ENCODE measurements at regions not wholly inside any gene's neighbourhood (a gene's known extent, or its start where the extent isn't known, plus 50 kb on each side); places are given as distances from the start of the nearest gene placed in this dataset.

DNA sequence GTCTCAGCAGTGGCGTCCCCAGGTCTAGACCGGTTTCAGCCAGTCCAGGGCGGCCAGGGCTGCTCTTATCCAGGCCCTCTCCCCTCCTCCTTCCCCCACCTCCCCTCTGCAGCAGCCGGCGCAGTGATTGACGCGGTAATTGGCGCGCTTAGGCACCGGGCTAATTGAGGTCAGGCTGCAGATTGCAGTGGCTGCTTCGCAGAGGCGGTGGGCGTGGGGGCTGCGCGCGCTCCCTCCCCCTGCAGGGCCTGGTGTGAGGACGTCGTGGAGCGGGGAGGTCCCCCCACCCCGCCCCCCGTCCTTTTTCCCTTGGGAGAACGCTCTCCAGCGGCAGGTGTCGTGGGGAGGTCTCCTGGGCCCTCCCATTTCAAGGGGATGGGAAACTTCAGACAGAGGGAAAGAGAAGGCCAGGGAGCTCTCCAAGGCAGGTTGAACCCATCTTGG, 70.4 kb upstream of the BLCAP start:
- DNase-seq, result no peak

DNA sequence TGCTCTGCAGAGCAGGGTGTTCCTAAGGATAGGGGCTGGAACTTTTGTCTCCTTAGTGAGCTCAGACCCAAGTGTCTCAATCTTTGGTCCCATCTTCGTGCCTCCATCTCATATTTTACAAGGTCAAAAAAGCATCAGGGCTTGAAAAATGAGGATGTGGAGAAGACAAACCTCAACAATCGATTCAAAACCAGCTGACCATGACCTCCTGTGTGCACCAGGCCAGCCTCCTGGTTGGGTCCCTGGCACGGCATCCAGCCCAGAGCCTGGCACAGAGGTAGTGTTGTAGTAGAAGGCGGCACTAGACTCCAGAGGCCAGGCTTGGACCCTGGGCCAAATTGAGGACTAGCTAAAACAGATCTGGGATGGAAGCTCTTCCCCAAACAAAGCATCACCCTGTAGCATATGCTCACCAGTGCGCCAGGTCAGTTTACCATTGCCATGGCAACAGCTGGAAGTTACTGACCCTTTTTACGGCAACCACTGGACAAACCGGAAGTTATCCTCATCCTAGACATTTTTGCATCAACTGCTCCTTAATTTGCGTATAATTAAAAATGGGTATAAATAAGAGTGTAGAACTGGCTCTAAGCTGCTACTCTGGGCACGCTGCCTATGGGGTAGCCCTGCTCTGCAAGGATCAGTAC, 69.3 kb upstream of the BLCAP start:
- no peak for DNase-seq

DNA sequence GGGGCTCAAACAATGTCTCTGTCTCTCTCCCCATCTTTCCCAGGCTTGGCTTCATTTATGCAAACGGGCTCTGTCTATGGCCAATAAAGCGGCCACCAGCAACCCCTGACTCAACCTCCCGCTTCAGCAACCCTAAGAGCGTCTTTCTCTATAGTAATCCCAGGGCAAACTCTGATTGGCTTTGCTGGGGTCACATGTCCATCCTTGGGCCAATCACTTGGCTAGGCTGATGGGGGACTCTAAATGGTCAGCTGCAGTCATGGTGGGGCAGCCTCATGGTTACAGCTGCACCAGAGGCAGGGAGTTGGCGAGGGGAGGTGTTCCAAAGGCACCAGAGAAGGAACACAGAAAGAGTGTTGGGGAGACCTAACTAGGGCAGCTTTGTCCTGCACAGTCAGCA, 68.5 kb upstream of the BLCAP start:
- DNase-seq, result no peak

DNA sequence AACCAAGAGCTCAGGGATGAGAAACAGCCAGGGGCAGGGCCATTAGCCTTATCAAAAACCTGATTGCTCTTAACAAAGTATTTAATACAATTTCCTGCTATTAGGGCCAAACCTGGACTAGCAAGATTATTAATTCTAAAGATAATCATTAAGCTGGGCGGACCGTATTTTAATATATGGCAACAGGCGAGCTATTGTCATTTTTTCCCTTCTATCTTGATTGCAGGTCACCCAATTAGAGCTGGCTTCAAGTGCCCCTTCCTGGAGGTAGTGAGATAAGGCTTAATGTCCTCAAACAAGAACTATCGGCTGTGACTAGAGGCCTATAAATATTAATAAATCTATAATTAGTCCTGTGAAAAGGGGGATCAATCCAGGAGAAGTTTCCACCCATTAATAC, 66.0 kb upstream of the BLCAP start:
- DNase-seq, result no peak

DNA sequence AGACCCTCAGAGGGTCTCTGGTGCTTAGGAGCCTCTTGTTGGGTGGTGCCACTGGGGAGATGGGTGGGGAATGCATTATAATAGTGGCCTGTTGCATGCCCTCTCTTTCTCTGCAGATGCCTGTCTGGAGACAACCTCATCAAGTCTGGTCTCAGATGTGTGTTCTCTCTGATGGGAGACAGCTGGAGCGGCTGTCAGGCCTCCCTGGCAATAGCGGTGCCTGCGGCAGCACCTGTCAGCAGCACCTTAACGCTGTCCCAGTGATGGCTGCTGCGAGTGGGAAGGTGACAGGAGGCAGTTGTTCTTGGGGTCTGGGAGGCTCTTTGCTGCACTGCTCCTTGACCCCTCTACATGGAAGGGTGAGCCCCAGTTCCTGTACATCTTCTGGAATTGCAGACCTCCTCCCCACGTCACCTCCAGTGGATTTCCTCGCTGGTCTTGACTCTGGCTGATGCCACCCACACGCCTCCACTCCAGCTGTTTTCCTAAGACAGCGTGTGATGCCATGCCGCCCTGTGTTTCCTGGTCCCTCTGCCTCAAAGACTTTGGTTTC, 63.3 kb upstream of the BLCAP start:
- DNase-seq, result no peak

DNA sequence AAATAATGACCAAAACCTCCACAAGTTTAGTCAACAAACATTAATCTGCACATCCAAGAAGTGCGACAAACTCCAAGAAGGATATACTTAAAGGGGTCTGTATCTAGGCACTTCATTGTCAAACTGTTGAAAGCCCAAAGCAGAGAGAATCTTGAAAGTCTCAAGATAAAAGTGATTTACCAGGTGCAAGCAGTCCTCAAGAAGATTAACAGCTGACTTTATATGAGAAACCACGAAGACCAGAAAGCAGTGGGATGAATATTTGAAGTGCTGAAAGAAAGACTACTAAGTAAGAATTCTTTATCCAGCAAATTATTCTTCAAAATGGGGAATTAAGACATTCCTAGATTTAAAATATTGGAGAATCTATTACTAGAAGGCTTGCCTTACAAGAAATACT, 58.4 kb upstream of the BLCAP start:
- DNase-seq, result no peak

DNA sequence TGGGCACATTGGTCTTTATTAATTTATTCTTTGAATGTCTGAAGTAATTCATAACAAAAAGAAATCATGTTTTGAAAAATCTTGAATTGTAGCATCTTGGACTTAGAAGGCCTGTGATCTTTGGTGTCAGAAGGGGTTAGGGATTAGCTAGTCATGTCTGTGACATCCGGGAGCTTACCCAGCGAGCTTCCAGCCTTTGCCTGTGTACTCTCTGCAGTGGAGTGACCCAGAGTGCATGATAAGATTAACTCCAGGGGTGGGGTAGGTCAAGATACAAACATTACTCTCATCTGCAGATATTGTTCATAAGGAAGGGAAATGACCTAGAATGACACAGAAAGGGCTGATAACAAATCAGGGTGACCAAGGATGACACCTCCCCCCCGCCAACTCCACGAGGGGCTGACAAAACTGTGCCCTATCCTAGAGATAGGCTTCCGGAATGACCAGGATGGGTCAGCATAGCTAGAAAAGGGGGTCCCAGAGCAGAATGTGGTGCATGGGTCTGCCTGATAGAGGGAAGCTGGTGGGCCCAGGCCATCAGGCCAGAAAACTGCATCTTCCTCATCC, 56.6 kb upstream of the BLCAP start:
- no peak for DNase-seq

DNA sequence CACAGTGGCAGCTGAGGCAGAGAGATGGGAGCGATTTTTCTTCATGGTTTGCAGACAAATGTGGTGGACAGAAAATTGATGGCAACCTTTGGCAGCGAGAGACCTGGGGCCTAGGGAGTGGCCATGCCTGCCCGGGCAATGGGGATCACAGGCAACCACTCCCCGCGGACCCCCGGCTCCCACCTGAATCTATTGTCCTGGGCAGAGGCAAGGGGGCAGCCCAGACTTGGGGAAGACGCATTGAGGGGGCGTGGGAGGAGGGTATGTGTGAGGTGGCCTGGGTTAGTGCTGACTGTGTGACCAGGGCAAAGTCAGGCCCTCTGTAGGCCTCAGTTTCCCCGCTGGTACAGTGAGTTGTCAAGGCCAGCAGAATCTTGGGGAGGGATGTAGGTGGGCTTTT, 53.6 kb upstream of the BLCAP start:
- DNase-seq, result no peak

DNA sequence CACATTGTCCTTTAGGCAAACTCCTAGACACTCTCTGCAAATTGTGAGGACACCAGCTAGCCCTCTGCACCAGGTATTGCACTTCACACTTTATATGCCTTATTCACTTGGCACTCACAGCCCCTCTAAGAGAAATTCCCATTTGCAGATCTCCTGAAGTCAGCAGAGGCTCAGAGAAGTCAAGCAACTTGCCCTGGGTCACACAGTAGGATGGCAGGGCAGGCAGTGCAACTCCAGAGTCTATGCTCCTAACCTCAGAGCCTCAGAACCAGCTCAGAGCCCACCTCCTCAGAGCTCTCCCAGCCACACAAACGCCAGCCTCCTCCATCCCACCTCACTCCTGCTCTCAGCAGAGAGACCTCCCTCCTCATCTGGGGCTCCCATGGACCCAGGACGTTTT, 52.4 kb upstream of the BLCAP start:
- no peak for DNase-seq

DNA sequence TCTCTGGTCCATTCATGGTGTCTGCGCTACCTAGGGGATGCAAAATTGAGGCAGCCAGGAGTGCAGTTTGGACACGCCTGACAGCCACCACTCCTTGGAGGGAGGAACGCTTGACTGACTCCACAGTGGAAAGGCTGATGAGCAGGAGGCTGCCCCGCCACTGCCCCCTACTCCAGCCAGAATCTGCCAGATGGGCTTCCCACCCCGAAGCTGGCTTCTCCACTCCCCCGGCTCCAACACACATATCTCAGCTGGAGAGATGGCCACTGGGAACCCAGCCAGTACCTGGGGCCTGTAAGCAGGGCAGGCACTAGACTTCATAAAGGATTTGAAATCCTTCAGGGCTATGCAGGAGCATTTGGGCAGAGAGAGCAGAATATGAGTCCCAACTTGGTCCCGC, 51.4 kb upstream of the BLCAP start:
- no peak for DNase-seq

DNA sequence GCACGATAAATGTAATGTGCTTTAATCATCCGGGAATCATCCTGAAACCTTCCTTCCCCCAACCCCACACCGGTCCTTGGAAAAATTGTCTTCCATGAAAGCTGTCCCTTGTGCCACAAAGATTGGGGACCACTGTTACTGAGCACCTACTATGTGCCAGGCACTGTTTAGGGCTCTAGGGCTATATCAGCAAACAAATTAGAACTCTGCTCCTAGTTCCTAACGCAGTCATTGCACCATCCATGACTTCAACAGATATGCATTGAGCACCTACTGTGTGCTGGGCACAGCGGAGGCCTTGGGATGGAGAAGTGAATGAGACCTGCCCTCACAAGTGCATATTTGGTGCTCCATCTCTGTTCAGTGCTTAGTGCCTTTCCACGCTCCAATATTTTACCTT, 50.3 kb upstream of the BLCAP start:
- DNase-seq, result no peak

Data from right hindlimb (tissue), 1 donor.